Endodermal cell (in vitro differentiated cells): ENCODE measurements at regions not wholly inside any gene's neighbourhood (a gene's known extent, or its start where the extent isn't known, plus 50 kb on each side); places are given as distances from the start of the nearest gene placed in this dataset.

Source experiments
- DNase-seq: peaks from one replicate; pipeline ENCODE4 v3.0.0-alpha.2; 2017
- H3K27ac ChIP-seq: 2 replicates; pipeline ENCODE4 v1.5.1; 2013; ENCODE audit warnings: mild to moderate bottlenecking, low read depth, low read length, moderate library complexity
- H3K27me3 ChIP-seq: 2 replicates; pipeline ENCODE4 v1.6.1; 2013; ENCODE audit warnings: mild to moderate bottlenecking, low read length, moderate library complexity; ENCODE audit not compliant: insufficient read depth, control insufficient read depth, poor library complexity, severe bottlenecking
- H3K36me3 ChIP-seq: 2 replicates; pipeline ENCODE4 v1.7.0; 2013; ENCODE audit warnings: mild to moderate bottlenecking, low read length, moderate library complexity; ENCODE audit not compliant: control insufficient read depth, insufficient read depth
- H3K4me1 ChIP-seq: one replicate; pipeline ENCODE4 v1.7.0; 2013; ENCODE audit warnings: low read length; ENCODE audit not compliant: control insufficient read depth, insufficient read depth
- H3K4me3 ChIP-seq: 2 replicates; pipeline ENCODE4 v1.5.1; 2013; ENCODE audit warnings: mild to moderate bottlenecking, low read length, moderate library complexity
- H3K9ac ChIP-seq: 2 replicates; pipeline ENCODE4 v1.6.1; 2013; ENCODE audit warnings: mild to moderate bottlenecking, low read length, moderate library complexity; ENCODE audit not compliant: poor library complexity, severe bottlenecking; ENCODE audit errors: extremely low read depth
- H3K9me3 ChIP-seq: 2 replicates; pipeline ENCODE4 v1.6.1; 2013; ENCODE audit warnings: mild to moderate bottlenecking, low read length, moderate library complexity; ENCODE audit not compliant: control insufficient read depth
- H3K27ac Mint-ChIP-seq: 2 replicates; pipeline ENCODE4 v1.8.0; 2020; ENCODE audit warnings: mixed read lengths
- H3K27me3 Mint-ChIP-seq: 2 replicates; pipeline ENCODE4 v1.8.0; 2021; ENCODE audit warnings: mild to moderate bottlenecking, mixed read lengths; ENCODE audit not compliant: insufficient read depth
- H3K36me3 Mint-ChIP-seq: 2 replicates; pipeline ENCODE4 v1.8.0; 2020; ENCODE audit warnings: low read depth, mixed read lengths
- H3K4me1 Mint-ChIP-seq: 2 replicates; pipeline ENCODE4 v1.8.0; 2020; ENCODE audit warnings: mixed read lengths
- H3K4me3 Mint-ChIP-seq: 2 replicates; pipeline ENCODE4 v1.8.0; 2020; ENCODE audit warnings: mild to moderate bottlenecking, moderate library complexity, mixed read lengths
- H3K9me3 Mint-ChIP-seq: 2 replicates; pipeline ENCODE4 v1.8.0; 2020; ENCODE audit warnings: mild to moderate bottlenecking, mixed read lengths
- WGBS, 2 experiments: methylation state at CpG; one replicate each; pipeline versions ENCODE4 v1.1.5 to v1.1.7; 2013; ENCODE audit warnings: missing lambda C conversion rate in 2 of 2, mixed read lengths in 1 of 2; ENCODE audit not compliant: insufficient coverage in 1 of 2, insufficient read length in 1 of 2; 5-methylcytosine and 5-hydroxymethylcytosine counted together
- TF ChIP-seq, protein P1 (sequence below): fragments of 200-600 bp; sonication (generic); conservative IDR thresholded peaks from 2 replicates; pipeline ENCODE4 v1.5.0; 2021; ENCODE audit warnings: antibody characterized with exemption, mild to moderate bottlenecking

GRCh38 chr14:22065347-22065746, 391.7 kb upstream of the OR4E1 start:
- Mint-ChIP-seq H3K9me3 (no peaks in the 10 kb centered on the region), H3K27ac (no peak overlapping the region), H3K4me1 (peaks cover 3% of the 10 kb centered on the region), H3K27me3 (peaks cover 5% of the 10 kb centered on the region), H3K4me3 (no peak overlapping the region), H3K36me3 (no peaks in the 10 kb centered on the region)
- Histone ChIP-seq H3K27ac (no peak overlapping the region), H3K9ac (no peak overlapping the region), H3K27me3 (no peaks in the 10 kb centered on the region), H3K4me1 (no peaks in the 10 kb centered on the region), H3K36me3 (no peaks in the 10 kb centered on the region), H3K4me3 (no peak overlapping the region), H3K9me3 (no peaks in the 10 kb centered on the region)
- DNase-seq: no peak
- WGBS, 2 experiments: 88 to 100% methylated on average over 1 of the region's 1 CpG
- TF ChIP-seq, protein P1, sequence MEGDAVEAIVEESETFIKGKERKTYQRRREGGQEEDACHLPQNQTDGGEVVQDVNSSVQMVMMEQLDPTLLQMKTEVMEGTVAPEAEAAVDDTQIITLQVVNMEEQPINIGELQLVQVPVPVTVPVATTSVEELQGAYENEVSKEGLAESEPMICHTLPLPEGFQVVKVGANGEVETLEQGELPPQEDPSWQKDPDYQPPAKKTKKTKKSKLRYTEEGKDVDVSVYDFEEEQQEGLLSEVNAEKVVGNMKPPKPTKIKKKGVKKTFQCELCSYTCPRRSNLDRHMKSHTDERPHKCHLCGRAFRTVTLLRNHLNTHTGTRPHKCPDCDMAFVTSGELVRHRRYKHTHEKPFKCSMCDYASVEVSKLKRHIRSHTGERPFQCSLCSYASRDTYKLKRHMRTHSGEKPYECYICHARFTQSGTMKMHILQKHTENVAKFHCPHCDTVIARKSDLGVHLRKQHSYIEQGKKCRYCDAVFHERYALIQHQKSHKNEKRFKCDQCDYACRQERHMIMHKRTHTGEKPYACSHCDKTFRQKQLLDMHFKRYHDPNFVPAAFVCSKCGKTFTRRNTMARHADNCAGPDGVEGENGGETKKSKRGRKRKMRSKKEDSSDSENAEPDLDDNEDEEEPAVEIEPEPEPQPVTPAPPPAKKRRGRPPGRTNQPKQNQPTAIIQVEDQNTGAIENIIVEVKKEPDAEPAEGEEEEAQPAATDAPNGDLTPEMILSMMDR: no peak

- no peak for DNase-seq
- Mint-ChIP-seq H3K36me3 (no peaks in the 10 kb centered on the region), H3K9me3 (peaks cover 4% of the 10 kb centered on the region), H3K4me3 (no peak overlapping the region), H3K27ac (no peak overlapping the region), H3K4me1 (no peaks in the 10 kb centered on the region), H3K27me3 (peaks cover 5% of the 10 kb centered on the region)
- Histone ChIP-seq H3K9ac (no peak overlapping the region), H3K4me3 (no peak overlapping the region), H3K4me1 (no peaks in the 10 kb centered on the region), H3K36me3 (no peaks in the 10 kb centered on the region), H3K27ac (no peak overlapping the region), H3K27me3 (no peaks in the 10 kb centered on the region), H3K9me3 (no peaks in the 10 kb centered on the region)
- TF ChIP-seq, protein P1: no peak
- 85 to 94% methylated on average over 4 of the region's 4 CpGs for WGBS, 2 experiments
These were observed 385.6 kb upstream of the OR4E1 start for GRCh38 chr14:22059201-22059600.

GRCh38 chr14:22052795-22053194, 379.2 kb upstream of the OR4E1 start:
- WGBS, 2 experiments: 64 to 81% methylated on average over 3 of the region's 3 CpGs
- no peak overlapping the region for H3K9ac ChIP-seq
- no peak overlapping the region for H3K27ac Mint-ChIP-seq
- no peak for DNase-seq
- peaks cover 2% of the 10 kb centered on the region for H3K4me1 Mint-ChIP-seq
- H3K4me3 Mint-ChIP-seq: no peak overlapping the region
- H3K36me3 Mint-ChIP-seq: no peaks in the 10 kb centered on the region
- peaks cover 2% of the 10 kb centered on the region for H3K27me3 Mint-ChIP-seq
- H3K9me3 Mint-ChIP-seq: no peaks in the 10 kb centered on the region
- TF ChIP-seq, protein P1: no peak
- H3K4me1 ChIP-seq: no peaks in the 10 kb centered on the region
- no peaks in the 10 kb centered on the region for H3K36me3 ChIP-seq
- no peak overlapping the region for H3K27ac ChIP-seq
- no peaks in the 10 kb centered on the region for H3K27me3 ChIP-seq
- H3K9me3 ChIP-seq: no peaks in the 10 kb centered on the region
- H3K4me3 ChIP-seq: no peak overlapping the region
